Uterus (tissue), 3 donors: ENCODE measurements at regions not wholly inside any gene's neighbourhood (a gene's known extent, or its start where the extent isn't known, plus 50 kb on each side); places are given as distances from the start of the nearest gene placed in this dataset.
"Not testable (repeated sequence)": the region's sequence is repeated elsewhere in the genome, so short reads cannot be mapped to it uniquely, and the experiment has no call there.

Experiments
- DNase-seq, 2 donors: peaks; one replicate each; pipeline ENCODE4 v3.0.0-alpha.2; 2019 to 2020
- H3K27ac ChIP-seq, 2 donors: fragments of 200-600 bp; sonication (generic); 1 replicate in 1 of 2; 2 replicates in 1 of 2; pipeline ENCODE4 v1.5.1; 2016 to 2018
- H3K27me3 ChIP-seq, 2 donors: fragments of 200-600 bp; sonication (generic); one replicate each; pipeline ENCODE4 v1.5.1; 2018 to 2019; ENCODE audit warnings: control low read depth in 1 of 2
- H3K36me3 ChIP-seq, 2 donors: fragments of 200-600 bp; sonication (generic); one replicate each; pipeline ENCODE4 v1.5.1; 2019; ENCODE audit warnings: control low read depth in 1 of 2
- H3K4me1 ChIP-seq, 2 donors: fragments of 200-600 bp; sonication (generic); one replicate each; pipeline ENCODE4 v1.5.1; 2018 to 2019; ENCODE audit warnings: control low read depth in 1 of 2
- H3K4me3 ChIP-seq, 2 donors: fragments of 200-600 bp; sonication (generic); 1 replicate in 1 of 2; 2 replicates in 1 of 2; pipeline ENCODE4 v1.5.1; 2018 to 2019; ENCODE audit warnings: mild to moderate bottlenecking in 1 of 2
- H3K9me3 ChIP-seq, 2 donors: fragments of 200-600 bp; sonication (generic); one replicate each; pipeline ENCODE4 v1.5.1; 2019; ENCODE audit warnings: control low read depth in 1 of 2
- CTCF ChIP-seq, 4 experiments: fragments of 200-600 bp in 2 of 4; fragments of 450-650 bp in 2 of 4; sonication (generic) in 2 of 4; IDR thresholded peaks; one replicate each; pipeline ENCODE4 v1.5.1; 2016 to 2019; ENCODE audit warnings: antibody characterized with exemption in 4 of 4, mild to moderate bottlenecking in 2 of 4, moderate library complexity in 1 of 4
- POLR2A ChIP-seq, 2 donors: fragments of 450-650 bp; IDR thresholded peaks; one replicate each; pipeline ENCODE4 v1.6.1; 2016; ENCODE audit warnings: antibody characterized with exemption in 2 of 2, mild to moderate bottlenecking in 1 of 2, moderate library complexity in 1 of 2
- intact Hi-C: fragments of 100-400 bp; cut with DNase I; formaldehyde crosslinking; loops from one replicate; pipeline ENCODE4 v1.15.1; 2023; ENCODE audit warnings: low total_unique reads
- donor health status: DM: yes; HTN: yes; CAD: no.

GRCh38 chr5:5741418-5741817 is 318.9 kb downstream of the ICE1 start:
- Histone ChIP-seq H3K27ac (no peak overlapping the region), H3K27me3 (no peaks in the 10 kb centered on the region), H3K9me3 (peaks cover 0 to 4% of the 10 kb centered on the region in 2 donors), H3K4me1 (no peaks in the 10 kb centered on the region), H3K36me3 (no peaks in the 10 kb centered on the region), H3K4me3 (no peak overlapping the region)
- DNase-seq = no peak
- intact Hi-C loops = no loop called here
- TF ChIP-seq POLR2A (IDR thresholded peaks at IDR 0.05) (no peak), CTCF (IDR thresholded peaks at IDR 0.05) (no peak)

GRCh38 chr5:5739490-5739945 is 317.0 kb downstream of the ICE1 start:
- Histone ChIP-seq H3K36me3 (no peaks in the 10 kb centered on the region), H3K4me3 (no peak overlapping the region), H3K27me3 (no peaks in the 10 kb centered on the region), H3K9me3 (no peaks in the 10 kb centered on the region), H3K27ac (no peak overlapping the region), H3K4me1 (no peaks in the 10 kb centered on the region)
- TF ChIP-seq CTCF (IDR thresholded peaks at IDR 0.05) (no peak), POLR2A (IDR thresholded peaks at IDR 0.05) (no peak)
- intact Hi-C loops = no loop called here
- DNase-seq = no peak

GRCh38 chr5:5738797-5739489 is 316.5 kb downstream of the ICE1 start:
- TF ChIP-seq POLR2A (IDR thresholded peaks at IDR 0.05) (no peak), CTCF (IDR thresholded peaks at IDR 0.05) (no peak)
- Histone ChIP-seq H3K27ac (no peak overlapping the region), H3K9me3 (no peaks in the 10 kb centered on the region), H3K4me1 (no peaks in the 10 kb centered on the region), H3K27me3 (no peaks in the 10 kb centered on the region), H3K36me3 (no peaks in the 10 kb centered on the region), H3K4me3 (no peak overlapping the region)
- intact Hi-C loops = no loop called here
- no peak for DNase-seq

- DNase-seq = no peak
- no peaks in the 10 kb centered on the region for H3K4me1 ChIP-seq
- no peak overlapping the region for H3K27ac ChIP-seq
- no peaks in the 10 kb centered on the region for H3K27me3 ChIP-seq
- no peak for TF ChIP-seq POLR2A (IDR thresholded peaks at IDR 0.05)
- TF ChIP-seq CTCF (IDR thresholded peaks at IDR 0.05) = no peak
- no peak overlapping the region for H3K4me3 ChIP-seq
- no peaks in the 10 kb centered on the region for H3K36me3 ChIP-seq
- intact Hi-C loops = no loop called here
- no peaks in the 10 kb centered on the region for H3K9me3 ChIP-seq
These were observed 313.5 kb downstream of the ICE1 start for GRCh38 chr5:5736007-5736406.

- H3K36me3 ChIP-seq, DNase-seq, H3K4me3 ChIP-seq, intact Hi-C loops, H3K4me1 ChIP-seq, H3K9me3 ChIP-seq, H3K27me3 ChIP-seq, H3K27ac ChIP-seq: not testable (repeated sequence)
These were observed 310.6 kb downstream of the ICE1 start for GRCh38 chr5:5733058-5733457.

- intact Hi-C loops = no loop called here
- Histone ChIP-seq H3K4me3 (no peak overlapping the region), H3K4me1 (no peaks in the 10 kb centered on the region), H3K27ac (no peak overlapping the region), H3K36me3 (no peaks in the 10 kb centered on the region), H3K27me3 (no peaks in the 10 kb centered on the region), H3K9me3 (no peaks in the 10 kb centered on the region)
- no peak for DNase-seq
- TF ChIP-seq POLR2A (IDR thresholded peaks at IDR 0.05) (no peak), CTCF (IDR thresholded peaks at IDR 0.05) (no peak)
These were observed 303.9 kb downstream of the ICE1 start for GRCh38 chr5:5726401-5726800.
